PFSK-1 (cell line): ENCODE measurements at regions not wholly inside any gene's neighbourhood (a gene's known extent, or its start where the extent isn't known, plus 50 kb on each side); places are given as distances from the start of the nearest gene placed in this dataset.

Source experiments
- FOXP2 ChIP-seq: optimal IDR thresholded peaks from 2 replicates; pipeline ENCODE3; 2011; ENCODE audit warnings: borderline replicate concordance, control low read depth, inconsistent platforms; ENCODE audit not compliant: insufficient read depth; ENCODE audit errors: extremely low read length, extremely low read depth
- POLR2AphosphoS5 ChIP-seq: IDR thresholded peaks from 2 replicates; pipeline ENCODE4 v1.6.1; 2012; ENCODE audit warnings: low read depth, mild to moderate bottlenecking, control low read depth, low read length, moderate library complexity
- SIN3A ChIP-seq: IDR thresholded peaks from 2 replicates; pipeline ENCODE4 v1.6.1; 2012; ENCODE audit warnings: mild to moderate bottlenecking, low read length, moderate library complexity, borderline replicate concordance; ENCODE audit not compliant: insufficient read depth
- TAF1 ChIP-seq: IDR thresholded peaks from 2 replicates; pipeline ENCODE4 v1.6.1; 2012; ENCODE audit warnings: low read length, control low read depth, borderline replicate concordance; ENCODE audit not compliant: insufficient read depth
- TF ChIP-seq, protein P1 (sequence below), 2 experiments: IDR thresholded peaks; 2 replicates each; pipeline versions ENCODE4 v1.6.1 to v1.8.0; 2011 to 2012; ENCODE audit warnings: low read depth in 2 of 2, low read length in 2 of 2, control low read depth in 1 of 2, inconsistent platforms in 1 of 2, mild to moderate bottlenecking in 1 of 2, moderate library complexity in 1 of 2; ENCODE audit not compliant: insufficient read depth in 1 of 2

DNA sequence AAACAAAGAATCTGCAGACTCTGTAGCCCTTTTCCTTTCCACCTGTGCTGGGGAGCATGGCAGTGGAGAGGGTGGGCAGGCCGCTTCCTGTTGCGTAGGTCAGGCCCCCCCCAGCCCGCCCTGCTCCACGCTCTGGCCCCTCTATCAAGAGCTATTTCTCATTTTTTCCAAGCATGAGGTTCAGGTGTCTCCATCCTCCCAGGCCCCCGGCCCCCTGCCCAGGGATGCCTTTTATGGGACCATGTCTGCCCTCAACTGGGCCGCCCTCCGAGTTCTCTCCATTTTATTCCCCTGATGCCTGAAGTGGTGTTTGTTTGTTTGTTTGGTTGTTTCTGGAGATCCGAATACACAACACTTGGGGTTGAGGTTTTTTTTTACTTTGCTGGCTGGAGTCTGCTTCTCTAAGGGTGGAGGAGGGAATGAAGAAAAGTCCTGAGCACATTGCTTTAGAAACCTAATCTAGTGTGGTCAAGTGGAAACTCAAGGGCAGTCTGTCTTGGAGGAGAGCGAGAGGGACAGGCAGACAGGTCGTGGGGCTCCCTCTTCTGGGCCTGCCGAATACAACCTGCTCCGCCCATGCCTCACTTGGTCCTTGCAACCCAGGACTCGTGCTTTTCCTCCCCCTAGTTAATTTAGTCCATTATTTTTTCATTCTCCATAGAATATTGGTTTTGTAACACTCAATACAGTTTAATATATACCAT, 176.5 kb upstream of the LYSMD4 start:
- TF ChIP-seq TAF1, result no peak
- TF ChIP-seq POLR2AphosphoS5, result no peak
- no peak for TF ChIP-seq SIN3A
- TF ChIP-seq, protein P1, sequence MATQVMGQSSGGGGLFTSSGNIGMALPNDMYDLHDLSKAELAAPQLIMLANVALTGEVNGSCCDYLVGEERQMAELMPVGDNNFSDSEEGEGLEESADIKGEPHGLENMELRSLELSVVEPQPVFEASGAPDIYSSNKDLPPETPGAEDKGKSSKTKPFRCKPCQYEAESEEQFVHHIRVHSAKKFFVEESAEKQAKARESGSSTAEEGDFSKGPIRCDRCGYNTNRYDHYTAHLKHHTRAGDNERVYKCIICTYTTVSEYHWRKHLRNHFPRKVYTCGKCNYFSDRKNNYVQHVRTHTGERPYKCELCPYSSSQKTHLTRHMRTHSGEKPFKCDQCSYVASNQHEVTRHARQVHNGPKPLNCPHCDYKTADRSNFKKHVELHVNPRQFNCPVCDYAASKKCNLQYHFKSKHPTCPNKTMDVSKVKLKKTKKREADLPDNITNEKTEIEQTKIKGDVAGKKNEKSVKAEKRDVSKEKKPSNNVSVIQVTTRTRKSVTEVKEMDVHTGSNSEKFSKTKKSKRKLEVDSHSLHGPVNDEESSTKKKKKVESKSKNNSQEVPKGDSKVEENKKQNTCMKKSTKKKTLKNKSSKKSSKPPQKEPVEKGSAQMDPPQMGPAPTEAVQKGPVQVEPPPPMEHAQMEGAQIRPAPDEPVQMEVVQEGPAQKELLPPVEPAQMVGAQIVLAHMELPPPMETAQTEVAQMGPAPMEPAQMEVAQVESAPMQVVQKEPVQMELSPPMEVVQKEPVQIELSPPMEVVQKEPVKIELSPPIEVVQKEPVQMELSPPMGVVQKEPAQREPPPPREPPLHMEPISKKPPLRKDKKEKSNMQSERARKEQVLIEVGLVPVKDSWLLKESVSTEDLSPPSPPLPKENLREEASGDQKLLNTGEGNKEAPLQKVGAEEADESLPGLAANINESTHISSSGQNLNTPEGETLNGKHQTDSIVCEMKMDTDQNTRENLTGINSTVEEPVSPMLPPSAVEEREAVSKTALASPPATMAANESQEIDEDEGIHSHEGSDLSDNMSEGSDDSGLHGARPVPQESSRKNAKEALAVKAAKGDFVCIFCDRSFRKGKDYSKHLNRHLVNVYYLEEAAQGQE (IDR thresholded peaks at IDR 0.05; ENCODE audit: insufficient read depth in 1 of 2, low read depth in 2 of 2, low read length in 2 of 2), result no peak
- TF ChIP-seq FOXP2, result no peak
